Sigmoid colon (tissue), 6 donors: ENCODE measurements at regions not wholly inside any gene's neighbourhood (a gene's known extent, or its start where the extent isn't known, plus 50 kb on each side); places are given as distances from the start of the nearest gene placed in this dataset.

Experiments used
- DNase-seq: peaks from one replicate; pipeline ENCODE4 v3.0.0-alpha.2; 2019
- H3K27ac ChIP-seq, 4 donors: fragments of 200-600 bp; sonication (generic); one replicate each; pipeline ENCODE4 v1.5.1; 2016 to 2019; ENCODE audit warnings: mild to moderate bottlenecking in 1 of 4
- H3K27me3 ChIP-seq, 3 donors: fragments of 200-600 bp; sonication (generic); one replicate each; pipeline ENCODE4 v1.5.1; 2019; ENCODE audit warnings: mild to moderate bottlenecking in 1 of 3
- H3K36me3 ChIP-seq, 4 donors: fragments of 200-600 bp; sonication (generic); one replicate each; pipeline ENCODE4 v1.5.1; 2016 to 2019
- H3K4me1 ChIP-seq, 4 donors: fragments of 200-600 bp; sonication (generic); one replicate each; pipeline ENCODE4 v1.5.1; 2017 to 2019
- H3K4me3 ChIP-seq, 4 donors: fragments of 200-600 bp; sonication (generic); one replicate each; pipeline ENCODE4 v1.5.1; 2017 to 2019; ENCODE audit warnings: mild to moderate bottlenecking in 2 of 4, moderate library complexity in 1 of 4
- H3K9me3 ChIP-seq, 4 donors: fragments of 200-600 bp in 3 of 4; sonication (generic) in 3 of 4; one replicate each; pipeline versions ENCODE4 v1.5.1 to v1.6.1; 2013 to 2019
- CTCF ChIP-seq, 4 experiments: fragments of 450-650 bp in 3 of 4; fragments of 200-600 bp in 1 of 4; IDR thresholded peaks; one replicate each; pipeline ENCODE4 v1.5.1; 2016 to 2019; ENCODE audit warnings: antibody characterized with exemption in 4 of 4, mild to moderate bottlenecking in 3 of 4, moderate library complexity in 2 of 4
- EP300 ChIP-seq, 4 donors: sonication (generic); formaldehyde crosslinking; IDR thresholded peaks; one replicate each; pipeline ENCODE4 v1.6.1; 2017; ENCODE audit warnings: antibody characterized with exemption in 4 of 4
- POLR2A ChIP-seq, 2 donors: fragments of 450-650 bp; IDR thresholded peaks; one replicate each; pipeline ENCODE4 v1.6.1; 2016; ENCODE audit warnings: antibody characterized with exemption in 2 of 2, mild to moderate bottlenecking in 2 of 2, moderate library complexity in 2 of 2
- POLR2AphosphoS5 ChIP-seq, 4 donors: sonication (generic); formaldehyde crosslinking; IDR thresholded peaks; one replicate each; pipeline ENCODE4 v1.6.1; 2017; ENCODE audit warnings: antibody characterized with exemption in 4 of 4
- WGBS, 2 donors: extraction: QIAGEN DNeasy Blood & Tissue Kit; methylation state at CpG; one replicate each; pipeline ENCODE4 v1.1.7; 2013; 5-methylcytosine and 5-hydroxymethylcytosine counted together
- intact Hi-C: fragments of 100-400 bp; cut with DNase I; formaldehyde crosslinking; loops from one replicate; pipeline ENCODE4 v1.15.1; 2023
- donor health status: healthy with polysubstance abuse.
- donor health status: healthy.

GRCh38 chr3:29195056-29195455, 85.8 kb upstream of the RBMS3 start:
- H3K27ac ChIP-seq = no peak overlapping the region
- no peaks in the 10 kb centered on the region for H3K4me1 ChIP-seq
- H3K4me3 ChIP-seq = no peak overlapping the region
- no peak for DNase-seq
- intact Hi-C loops = no loop called here
- WGBS, 2 donors = 31 to 62% methylated on average over 3 of the region's 3 CpGs
- TF ChIP-seq POLR2A (IDR thresholded peaks at IDR 0.05) (no peak), POLR2AphosphoS5 (IDR thresholded peaks at IDR 0.05) (no peak), EP300 (IDR thresholded peaks at IDR 0.05) (no peak), CTCF (IDR thresholded peaks at IDR 0.05) (no peak)
- no peaks in the 10 kb centered on the region for H3K36me3 ChIP-seq
- H3K27me3 ChIP-seq = no peaks in the 10 kb centered on the region
- peaks cover 0 to 2% (median 0%) of the 10 kb centered on the region in 4 donors for H3K9me3 ChIP-seq

- H3K4me1 ChIP-seq = no peaks in the 10 kb centered on the region
- H3K9me3 ChIP-seq = no peaks in the 10 kb centered on the region
- no peak for DNase-seq
- no peaks in the 10 kb centered on the region for H3K27me3 ChIP-seq
- TF ChIP-seq CTCF (IDR thresholded peaks at IDR 0.05) (no peak), POLR2AphosphoS5 (IDR thresholded peaks at IDR 0.05) (no peak), EP300 (IDR thresholded peaks at IDR 0.05) (no peak), POLR2A (IDR thresholded peaks at IDR 0.05) (no peak)
- WGBS, 2 donors = 10 to 66% methylated on average over 1 of the region's 1 CpG
- intact Hi-C loops = no loop called here
- H3K4me3 ChIP-seq = no peak overlapping the region
- no peak overlapping the region for H3K27ac ChIP-seq
- H3K36me3 ChIP-seq = no peaks in the 10 kb centered on the region
These were observed 79.3 kb upstream of the RBMS3 start for GRCh38 chr3:29201604-29202003.

- H3K27me3 ChIP-seq = no peaks in the 10 kb centered on the region
- H3K9me3 ChIP-seq = no peaks in the 10 kb centered on the region
- DNase-seq = no peak
- H3K27ac ChIP-seq = no peak overlapping the region
- TF ChIP-seq CTCF (IDR thresholded peaks at IDR 0.05) (no peak), POLR2A (IDR thresholded peaks at IDR 0.05) (no peak), POLR2AphosphoS5 (IDR thresholded peaks at IDR 0.05) (no peak), EP300 (IDR thresholded peaks at IDR 0.05) (no peak)
- no peaks in the 10 kb centered on the region for H3K36me3 ChIP-seq
- H3K4me1 ChIP-seq = no peaks in the 10 kb centered on the region
- intact Hi-C loops = no loop called here
- WGBS, 2 donors = 21 to 67% methylated on average over 4 of the region's 4 CpGs
- no peak overlapping the region for H3K4me3 ChIP-seq
These were observed 78.5 kb upstream of the RBMS3 start for GRCh38 chr3:29202378-29202777.

- no peaks in the 10 kb centered on the region for H3K36me3 ChIP-seq
- H3K4me1 ChIP-seq = no peaks in the 10 kb centered on the region
- DNase-seq = no peak
- H3K9me3 ChIP-seq = no peaks in the 10 kb centered on the region
- H3K4me3 ChIP-seq = no peak overlapping the region
- no peak overlapping the region for H3K27ac ChIP-seq
- WGBS, 2 donors = 91 to 92% methylated on average over 1 of the region's 1 CpG
- no peaks in the 10 kb centered on the region for H3K27me3 ChIP-seq
- intact Hi-C loops = no loop called here
- TF ChIP-seq EP300 (IDR thresholded peaks at IDR 0.05) = no peak
These were observed 77.0 kb upstream of the RBMS3 start for GRCh38 chr3:29203851-29204250.

GRCh38 chr3:29207427-29207826, 73.4 kb upstream of the RBMS3 start:
- TF ChIP-seq CTCF (IDR thresholded peaks at IDR 0.05) = no peak
- TF ChIP-seq EP300 (IDR thresholded peaks at IDR 0.05) = no peak
- no peak for TF ChIP-seq POLR2A (IDR thresholded peaks at IDR 0.05)
- TF ChIP-seq POLR2AphosphoS5 (IDR thresholded peaks at IDR 0.05) = no peak
- H3K27ac ChIP-seq = no peak overlapping the region
- H3K36me3 ChIP-seq = no peaks in the 10 kb centered on the region
- no peaks in the 10 kb centered on the region for H3K4me1 ChIP-seq
- no peak for DNase-seq
- WGBS, 2 donors = 9 to 57% methylated on average over 1 of the region's 1 CpG
- no peaks in the 10 kb centered on the region for H3K9me3 ChIP-seq
- no peak overlapping the region for H3K4me3 ChIP-seq
- intact Hi-C loops = no loop called here
- H3K27me3 ChIP-seq = no peaks in the 10 kb centered on the region
